Bronchial epithelial cell (primary cell): ENCODE measurements at regions not wholly inside any gene's neighbourhood (a gene's known extent, or its start where the extent isn't known, plus 50 kb on each side); places are given as distances from the start of the nearest gene placed in this dataset.

Experiments used
- DNase-seq: peaks from one replicate; pipeline ENCODE4 v3.0.0-alpha.2; 2010; ENCODE audit warnings: low read depth
- FAIRE-seq: peaks from 2 replicates; lab custom pipeline; 2011; peaks lifted over from hg19 to GRCh38; lab: Jason Lieb, UNC
- H3K27me3 ChIP-seq: 2 replicates; pipeline ENCODE4 v1.5.1; 2011; ENCODE audit warnings: low read length; ENCODE audit not compliant: control insufficient read depth, insufficient read depth
- H3K36me3 ChIP-seq: 2 replicates; pipeline ENCODE4 v1.5.1; 2011; ENCODE audit warnings: low read length; ENCODE audit not compliant: control insufficient read depth, insufficient read depth
- H3K4me3 ChIP-seq: 2 replicates; pipeline ENCODE4 v1.5.1; 2011; ENCODE audit warnings: mild to moderate bottlenecking, low read depth, low read length, control low read depth
- CTCF ChIP-seq: IDR thresholded peaks from 2 replicates; pipeline ENCODE4 v1.5.1; 2011; ENCODE audit warnings: mild to moderate bottlenecking, moderate library complexity, low read length, control low read depth, inconsistent platforms; ENCODE audit not compliant: insufficient read depth, severe bottlenecking

- no peak for FAIRE-seq
- no peaks in the 10 kb centered on the region for H3K36me3 ChIP-seq
- no peak for DNase-seq
- TF ChIP-seq CTCF, result no peak
- H3K27me3 ChIP-seq, result no peaks in the 10 kb centered on the region
- H3K4me3 ChIP-seq, result no peak overlapping the region
Measured at GRCh38 chr4:181508601-181509000, 734.6 kb upstream of the TENM3 start.

GRCh38 chr4:181509073-181509472 lies 734.1 kb upstream of the TENM3 start:
- H3K4me3 ChIP-seq, result no peak overlapping the region
- no peak for FAIRE-seq
- H3K27me3 ChIP-seq, result no peaks in the 10 kb centered on the region
- no peak for TF ChIP-seq CTCF
- H3K36me3 ChIP-seq, result no peaks in the 10 kb centered on the region
- DNase-seq, result no peak

- Histone ChIP-seq H3K27me3 (no peaks in the 10 kb centered on the region), H3K4me3 (no peak overlapping the region), H3K36me3 (no peaks in the 10 kb centered on the region)
- no peak for FAIRE-seq
- no peak for DNase-seq
- no peak for TF ChIP-seq CTCF
Measured at GRCh38 chr4:181517491-181517890, 725.7 kb upstream of the TENM3 start.

- Histone ChIP-seq H3K4me3 (no peak overlapping the region), H3K27me3 (no peaks in the 10 kb centered on the region), H3K36me3 (no peaks in the 10 kb centered on the region)
- FAIRE-seq (no peak), DNase-seq (no peak)
- no peak for TF ChIP-seq CTCF
Measured at GRCh38 chr4:181520790-181521189, 722.4 kb upstream of the TENM3 start.

GRCh38 chr4:181523973-181524372 lies 719.2 kb upstream of the TENM3 start:
- DNase-seq (no peak), FAIRE-seq (no peak)
- Histone ChIP-seq H3K27me3 (no peaks in the 10 kb centered on the region), H3K4me3 (no peak overlapping the region), H3K36me3 (no peaks in the 10 kb centered on the region)
- TF ChIP-seq CTCF, result no peak

- TF ChIP-seq CTCF, result no peak
- no peak for FAIRE-seq
- H3K27me3 ChIP-seq, result no peaks in the 10 kb centered on the region
- no peaks in the 10 kb centered on the region for H3K36me3 ChIP-seq
- no peak for DNase-seq
- no peak overlapping the region for H3K4me3 ChIP-seq
Measured at GRCh38 chr4:181524499-181524898, 718.7 kb upstream of the TENM3 start.
